GM19328 (cell line): ENCODE measurements at regions not wholly inside any gene's neighbourhood (a gene's known extent, or its start where the extent isn't known, plus 50 kb on each side); places are given as distances from the start of the nearest gene placed in this dataset.

ENCODE experiments used
- ATAC-seq: cut with Tn5 transposase; IDR thresholded peaks from one replicate; pipeline ENCODE4 v1.9.1; 2021; ENCODE audit warnings: mild to moderate bottlenecking, moderate library complexity; ENCODE audit not compliant: unreplicated experiment

DNA sequence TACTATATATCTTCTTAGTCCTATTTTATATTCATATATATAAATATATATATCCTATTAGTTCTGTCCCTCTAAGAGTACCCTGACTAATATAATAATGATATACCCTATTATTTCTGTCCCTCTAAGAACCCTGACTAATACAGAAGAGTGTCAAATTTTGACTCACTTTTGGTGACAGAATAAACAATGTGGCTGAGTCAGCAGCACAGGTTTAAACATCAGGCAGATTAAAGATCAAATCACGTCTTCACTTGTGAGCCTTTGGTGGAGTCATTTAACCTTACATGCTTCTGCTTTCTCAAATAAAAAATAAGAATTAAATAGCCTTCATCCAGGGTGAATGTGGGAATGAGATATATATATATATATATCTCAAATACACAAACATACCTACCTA is 615.9 kb upstream of the GCFC2 start:
- ATAC-seq, result no peak

DNA sequence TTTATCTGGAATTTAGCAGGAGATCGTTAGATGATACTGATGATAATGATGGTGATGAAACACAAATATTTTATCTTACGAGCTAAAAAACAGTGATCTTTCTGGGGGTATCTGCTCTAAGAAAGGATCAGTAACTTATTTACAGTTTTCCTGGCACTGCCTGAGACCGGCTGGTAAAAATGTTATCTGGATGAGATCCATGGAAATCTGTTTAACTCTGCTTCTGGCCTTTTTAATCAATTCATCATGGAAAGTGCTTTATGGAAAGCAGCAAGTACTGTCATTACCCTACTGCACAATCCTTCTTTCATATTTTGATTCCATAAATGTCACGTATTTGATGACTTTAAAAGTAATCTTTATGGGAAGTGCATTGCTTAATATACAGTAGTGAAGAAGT is 612.7 kb upstream of the GCFC2 start:
- no peak for ATAC-seq

DNA sequence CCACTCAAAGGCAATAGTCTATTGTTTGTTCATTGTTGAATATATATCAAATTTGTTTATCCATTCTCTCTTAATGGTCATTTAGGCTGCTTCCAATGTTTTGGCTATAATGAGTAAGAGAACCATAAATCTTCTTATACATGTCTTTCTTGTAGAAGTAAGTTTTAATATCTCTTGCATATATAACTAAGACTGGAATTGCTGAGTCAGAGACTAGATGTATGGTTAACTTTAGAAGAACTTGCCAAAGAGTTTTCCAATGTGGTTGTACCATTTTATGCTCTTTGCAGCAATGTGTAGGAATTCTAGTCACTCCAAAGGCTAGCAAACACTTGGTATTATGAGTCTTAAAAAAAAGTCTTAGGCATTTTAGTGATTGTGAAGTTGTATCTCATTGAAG is 610.0 kb upstream of the GCFC2 start:
- no peak for ATAC-seq

GRCh38 chr2:76318848-76319360 is 608.2 kb upstream of the GCFC2 start:
- ATAC-seq, result no peak

- ATAC-seq, result no peak
These were observed 606.0 kb upstream of the GCFC2 start for GRCh38 chr2:76316691-76317090.

DNA sequence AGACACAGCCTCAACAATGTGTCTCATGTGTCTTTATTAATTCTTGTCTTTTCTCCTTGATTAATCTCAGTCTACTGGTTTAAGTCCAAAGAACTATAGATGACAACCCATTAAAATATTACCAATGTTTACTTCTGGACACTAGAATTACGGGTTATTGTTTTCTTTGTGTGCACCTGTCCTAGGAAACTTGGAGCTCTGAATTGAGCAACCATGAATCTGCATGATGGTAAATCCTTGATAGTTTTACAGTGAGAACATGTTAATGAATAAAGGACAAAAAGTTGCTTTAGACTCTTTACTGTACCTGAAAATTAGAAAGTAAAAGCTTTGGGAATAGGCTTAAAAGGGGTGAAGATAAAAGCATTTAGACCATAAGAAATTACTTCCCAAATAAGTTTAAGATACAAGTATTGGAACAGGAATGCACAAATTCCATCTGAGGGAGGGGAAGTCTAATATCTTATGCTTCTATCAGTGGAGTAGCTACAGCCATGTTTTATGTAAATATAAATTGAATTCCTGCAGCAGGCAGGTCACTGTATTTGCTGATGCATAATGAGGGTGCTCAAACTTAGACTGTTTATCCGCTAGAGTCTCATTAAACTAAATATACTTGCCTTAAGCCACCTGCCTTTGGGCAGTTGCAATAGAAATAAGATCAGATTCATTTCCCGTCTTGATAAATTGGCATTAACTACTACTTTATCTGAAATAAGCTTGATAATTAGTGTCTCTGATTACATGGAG is 603.7 kb upstream of the GCFC2 start:
- no peak for ATAC-seq

GRCh38 chr2:76312236-76312635 is 601.5 kb upstream of the GCFC2 start:
- ATAC-seq, result no peak

DNA sequence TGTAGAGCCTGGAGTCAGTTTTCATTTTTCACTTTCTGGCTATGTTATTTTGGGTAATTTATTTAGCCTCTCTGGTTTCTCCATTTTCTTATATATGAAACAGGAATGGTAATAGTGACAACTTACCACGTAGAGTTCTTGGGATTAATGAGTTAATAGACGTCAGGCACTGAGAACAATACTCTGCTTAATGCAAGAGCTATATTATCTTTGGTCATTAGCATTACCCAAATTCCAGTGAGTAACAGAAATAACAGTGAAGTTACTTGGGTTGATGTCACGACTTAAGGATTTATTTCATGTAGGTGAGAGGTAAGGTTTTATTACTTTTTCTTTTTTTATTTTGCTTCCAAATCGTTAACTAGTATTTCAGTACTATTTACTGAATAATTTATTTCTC is 601.0 kb upstream of the GCFC2 start:
- ATAC-seq, result no peak

DNA sequence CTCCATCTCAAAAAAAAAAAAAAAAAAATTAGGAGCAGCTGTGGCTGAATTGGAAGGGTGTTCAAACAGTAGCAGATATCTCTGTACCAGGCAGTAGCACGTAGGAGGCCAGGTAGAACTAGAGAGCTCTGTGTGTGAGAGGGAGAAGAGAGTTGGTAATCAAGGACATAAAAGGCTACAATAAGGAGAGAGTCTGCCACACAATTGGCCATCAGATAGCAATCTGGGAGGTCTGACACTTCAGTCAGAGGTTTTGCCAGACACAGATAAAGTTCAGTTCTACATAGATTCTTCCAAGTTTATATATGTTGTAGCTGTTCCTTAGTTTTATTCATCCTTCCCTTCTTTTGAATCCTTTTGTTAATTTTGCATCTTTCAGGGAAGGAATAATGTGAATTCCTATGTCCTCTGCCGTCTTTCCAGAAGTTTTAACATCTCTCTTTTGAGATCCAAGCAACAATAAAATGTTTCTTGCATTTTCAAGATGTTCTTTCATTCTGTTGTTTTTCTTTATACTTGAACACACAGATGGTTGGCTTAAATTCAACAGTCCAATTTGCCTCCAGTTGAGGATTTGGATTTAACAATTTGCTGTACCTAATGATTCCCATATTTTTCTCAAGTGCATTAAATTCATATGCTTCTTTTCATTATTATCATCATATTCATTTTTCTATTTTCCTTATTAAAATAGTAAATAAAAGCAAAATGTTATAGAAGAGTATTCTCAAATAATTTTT is 600.3 kb upstream of the GCFC2 start:
- no peak for ATAC-seq

DNA sequence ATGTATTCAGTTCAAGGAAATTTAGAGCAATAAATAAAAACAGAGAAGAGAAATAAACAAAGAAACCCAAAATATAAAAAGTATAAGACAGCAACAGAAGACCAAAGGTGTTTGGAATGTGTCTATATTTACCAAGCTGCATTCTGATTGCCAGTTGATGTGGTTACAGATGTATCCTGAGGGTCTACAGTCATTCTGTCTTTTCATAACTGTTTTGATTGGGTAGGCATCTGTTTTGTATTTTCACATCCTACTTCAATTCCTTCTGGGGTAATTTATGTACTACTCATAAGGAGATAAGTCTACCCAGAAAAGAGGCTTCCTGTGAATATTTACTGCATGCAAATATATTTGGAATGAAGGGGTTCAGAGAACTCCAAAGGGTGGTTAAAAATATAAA is 596.8 kb upstream of the GCFC2 start:
- ATAC-seq, result no peak

- ATAC-seq, result no peak
These were observed 587.3 kb upstream of the GCFC2 start for GRCh38 chr2:76298041-76298440.

GRCh38 chr2:76296438-76296837 is 585.7 kb upstream of the GCFC2 start:
- no peak for ATAC-seq

DNA sequence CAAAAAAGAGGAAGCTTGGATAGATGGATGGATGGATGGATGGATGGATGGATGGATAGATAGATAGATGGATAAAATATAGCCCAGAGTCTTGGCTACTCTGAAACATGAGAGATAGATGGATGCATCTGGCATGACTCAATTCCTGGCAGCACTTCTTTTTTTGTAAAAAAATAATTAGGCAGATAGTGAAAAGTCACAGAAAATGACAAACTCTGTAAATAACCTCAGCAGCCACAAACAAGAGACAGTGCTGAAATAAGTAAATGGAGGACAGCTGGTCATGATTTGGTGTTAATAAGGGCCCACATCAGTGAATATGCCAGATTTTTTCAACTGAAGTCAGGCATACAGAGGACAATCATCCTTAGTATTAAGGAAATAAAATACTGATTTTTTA is 585.0 kb upstream of the GCFC2 start:
- ATAC-seq, result no peak

GRCh38 chr2:76288598-76288997 is 577.9 kb upstream of the GCFC2 start:
- no peak for ATAC-seq

GRCh38 chr2:76288146-76288545 is 577.4 kb upstream of the GCFC2 start:
- no peak for ATAC-seq

- no peak for ATAC-seq
These were observed 572.6 kb upstream of the GCFC2 start for GRCh38 chr2:76283350-76283749.

DNA sequence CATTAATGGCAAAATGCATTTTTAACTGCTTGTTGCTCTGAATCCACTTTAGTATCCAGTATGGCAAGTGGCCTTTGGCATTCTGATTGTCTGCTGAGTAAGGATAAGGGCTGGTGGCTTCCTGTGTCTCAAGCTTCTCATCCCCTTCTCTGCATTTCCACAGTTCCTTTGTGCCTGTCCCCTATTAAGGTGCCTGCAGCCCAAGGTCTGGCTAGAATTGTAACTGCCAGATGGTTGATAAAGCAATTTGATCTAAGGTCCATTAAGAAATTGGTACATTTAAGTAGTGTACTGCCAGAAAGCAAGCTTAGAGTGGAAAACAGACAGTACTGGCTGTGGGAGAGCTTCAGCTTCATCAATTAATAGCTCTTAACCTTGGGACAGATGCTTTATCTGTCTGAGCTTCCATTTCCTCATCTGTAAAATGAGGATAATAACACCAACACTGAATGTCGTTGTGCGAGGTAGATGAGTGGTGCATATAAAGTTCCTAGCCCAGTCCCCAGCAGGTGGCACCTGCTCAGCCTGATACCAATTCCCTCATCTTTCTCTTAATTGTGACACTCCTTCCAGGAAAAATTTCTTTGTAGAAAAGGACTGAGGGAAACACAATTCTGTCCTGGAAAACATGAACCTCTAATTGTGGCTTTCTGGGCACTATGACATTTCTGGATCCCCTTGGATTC is 570.6 kb upstream of the GCFC2 start:
- no peak for ATAC-seq

GRCh38 chr2:76280686-76281085 is 570.0 kb upstream of the GCFC2 start:
- no peak for ATAC-seq

GRCh38 chr2:76279142-76279541 is 568.4 kb upstream of the GCFC2 start:
- no peak for ATAC-seq

- ATAC-seq, result no peak
These were observed 565.1 kb upstream of the GCFC2 start for GRCh38 chr2:76275788-76276187.

DNA sequence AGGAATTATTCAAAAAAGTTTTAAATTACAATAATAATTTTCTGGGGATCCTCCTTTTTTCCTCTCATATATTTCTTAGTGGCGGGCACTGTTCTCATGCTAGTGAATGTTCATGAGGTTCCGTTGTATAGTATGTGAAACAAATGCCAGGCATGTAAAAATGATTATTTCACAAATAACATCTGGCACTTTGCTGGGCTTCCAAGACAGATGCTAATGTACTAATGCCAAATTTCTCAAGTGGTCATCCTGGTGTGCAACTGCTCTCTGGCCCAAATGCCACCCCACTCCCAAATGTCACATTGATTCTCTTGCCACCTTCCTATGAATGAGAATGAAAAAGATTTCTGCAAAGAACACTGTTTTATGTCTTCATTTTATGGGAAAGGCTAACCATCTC is 564.0 kb upstream of the GCFC2 start:
- no peak for ATAC-seq

DNA sequence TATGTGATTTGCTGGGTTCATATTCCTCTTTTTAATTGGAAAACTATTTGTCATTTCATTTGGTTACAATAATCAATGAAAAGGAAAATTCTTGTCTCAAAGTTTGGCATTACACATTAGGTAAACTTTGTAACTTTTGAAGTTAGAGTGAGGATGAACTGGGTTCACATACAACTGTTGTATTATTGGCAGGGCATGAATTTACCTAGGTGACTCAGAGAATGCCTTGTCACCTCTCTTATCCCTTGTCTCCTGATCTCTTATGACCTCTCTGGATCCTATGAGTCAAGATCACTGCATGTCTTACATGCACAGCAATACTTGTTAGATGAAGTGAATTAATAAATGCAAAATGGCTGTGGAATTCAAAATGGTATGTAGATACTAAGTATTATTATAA is 563.4 kb upstream of the GCFC2 start:
- no peak for ATAC-seq
